OCI-LY7 (cell line): ENCODE measurements at regions not wholly inside any gene's neighbourhood (a gene's known extent, or its start where the extent isn't known, plus 50 kb on each side); places are given as distances from the start of the nearest gene placed in this dataset.

Experiments
- BruUV-seq: library from RNA; stranded (reverse); fragments of 400-500 nt; replicated peaks from 2 replicates; lab custom pipeline; 2021; lab: Mats Ljungman, UMichigan
- CTCF ChIA-PET: fragments of 300-600 bp; sonication (Branson Sonifier 250); formaldehyde crosslinking; loops from one replicate; lab custom pipeline; 2022; ENCODE audit warnings: antibody characterized with exemption; ENCODE audit not compliant: unreplicated experiment; lab: Charles Lee
- POLR2A ChIA-PET: fragments of 300-600 bp; sonication (Branson Sonifier 250); formaldehyde crosslinking; loops from one replicate; lab custom pipeline; 2022; ENCODE audit warnings: antibody characterized with exemption; lab: Charles Lee
- DNase-seq: peaks from one replicate; pipeline ENCODE4 v3.0.0-alpha.2; 2015; ENCODE audit warnings: low spot score
- H2AFZ ChIP-seq: fragments of 200-600 bp; sonication (generic), shearing (Covaris generic); 2 replicates; pipeline ENCODE4 v1.6.1; 2014; ENCODE audit warnings: mild to moderate bottlenecking, antibody characterized with exemption, low read length, moderate library complexity
- H3K27ac ChIP-seq: fragments of 200-600 bp; sonication (generic); 2 replicates; pipeline ENCODE4 v1.5.1; 2014; ENCODE audit warnings: mixed run types, low read depth, mild to moderate bottlenecking, moderate library complexity, low read length, inconsistent platforms; ENCODE audit not compliant: poor library complexity, severe bottlenecking
- H3K36me3 ChIP-seq: fragments of 200-600 bp; sonication (generic); 2 replicates; pipeline ENCODE4 v1.6.1; 2014; ENCODE audit warnings: mild to moderate bottlenecking, antibody characterized with exemption, low read length, moderate library complexity, mixed read lengths; ENCODE audit not compliant: insufficient read depth
- H3K4me1 ChIP-seq: fragments of 200-600 bp; sonication (generic); 2 replicates; pipeline ENCODE4 v1.5.1; 2014; ENCODE audit warnings: mild to moderate bottlenecking, low read length; ENCODE audit not compliant: insufficient read depth, poor library complexity, severe bottlenecking
- H3K4me2 ChIP-seq: fragments of 200-600 bp; sonication (generic); 2 replicates; pipeline ENCODE4 v1.6.1; 2014; ENCODE audit warnings: mild to moderate bottlenecking, low read length
- H3K4me3 ChIP-seq: fragments of 200-600 bp; sonication (generic); 2 replicates; pipeline ENCODE4 v1.5.1; 2014; ENCODE audit warnings: mild to moderate bottlenecking, low read depth, low read length; ENCODE audit not compliant: poor library complexity, severe bottlenecking
- H3K79me2 ChIP-seq: fragments of 200-600 bp; sonication (generic); 2 replicates; pipeline ENCODE4 v1.6.1; 2016; ENCODE audit warnings: low read depth, mild to moderate bottlenecking, low read length, moderate library complexity, mixed read lengths; ENCODE audit not compliant: insufficient read depth
- H3K9me2 ChIP-seq: fragments of 200-600 bp; sonication (generic); 2 replicates; pipeline ENCODE4 v1.6.1; 2016; ENCODE audit warnings: mild to moderate bottlenecking, low read length, mixed read lengths; ENCODE audit not compliant: insufficient read depth
- H3K9me3 ChIP-seq: fragments of 200-600 bp; sonication (generic); 2 replicates; pipeline ENCODE4 v1.6.1; 2014; ENCODE audit warnings: mild to moderate bottlenecking, mixed run types, low read length, mixed read lengths
- H4K20me1 ChIP-seq: fragments of 200-600 bp; sonication (generic); 2 replicates; pipeline ENCODE4 v1.6.1; 2014; ENCODE audit warnings: mild to moderate bottlenecking, antibody characterized with exemption, low read length, moderate library complexity, mixed read lengths; ENCODE audit not compliant: insufficient read depth
- CTCF ChIP-seq: fragments of 200-600 bp; sonication (generic); conservative IDR thresholded peaks from 2 replicates; pipeline ENCODE4 v1.5.1; 2014; ENCODE audit warnings: mild to moderate bottlenecking, antibody characterized with exemption, low read length, moderate library complexity, mixed read lengths
- EZH2phosphoT487 ChIP-seq: fragments of 200-600 bp; sonication (generic); IDR thresholded peaks from 2 replicates; pipeline ENCODE4 v1.6.1; 2018; ENCODE audit warnings: low read depth, borderline replicate concordance, mild to moderate bottlenecking, mixed run types, antibody characterized with exemption, low read length, moderate library complexity, mixed read lengths
- intact Hi-C: fragments of 100-400 bp; cut with micrococcal nuclease; formaldehyde crosslinking; loops from one replicate; pipeline ENCODE4 v1.10.0; 2022; ENCODE audit not compliant: unreplicated experiment

DNA sequence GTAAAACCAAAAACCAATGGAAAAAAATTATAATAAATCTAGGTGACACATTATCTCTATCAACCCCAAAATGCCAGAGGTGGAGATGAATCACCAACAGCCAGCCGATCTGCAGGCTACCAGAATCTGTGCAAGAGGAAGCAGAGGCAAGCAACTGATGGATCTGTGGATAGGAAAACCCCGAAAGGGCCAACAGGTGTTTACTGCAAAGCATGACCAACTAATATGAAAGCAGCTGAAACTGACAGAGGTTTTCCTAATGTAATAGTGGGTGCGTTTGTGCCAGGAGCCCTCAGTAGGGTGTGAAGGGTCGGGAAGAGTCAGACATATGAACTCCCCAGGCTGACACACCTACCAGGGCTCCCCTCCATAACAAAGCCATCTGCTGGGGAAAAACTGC is 554.6 kb downstream of the RFC3 start:
- CTCF ChIA-PET: no interaction called here
- Histone ChIP-seq H3K27ac (no peak overlapping the region), H3K4me2 (no peak overlapping the region), H3K79me2 (no peaks in the 10 kb centered on the region), H2AFZ (no peak overlapping the region), H3K9me3 (no peaks in the 10 kb centered on the region), H3K4me3 (no peak overlapping the region), H3K9me2 (no peaks in the 10 kb centered on the region), H3K4me1 (no peaks in the 10 kb centered on the region), H3K36me3 (no peaks in the 10 kb centered on the region), H4K20me1 (no peaks in the 10 kb centered on the region)
- intact Hi-C loops: loop anchor here (10.0 kb wide), 1 partner anchor 82 kb away; no protein-coding TSS in a partner anchor
- no peak for TF ChIP-seq CTCF
- TF ChIP-seq EZH2phosphoT487: no peak
- DNase-seq: no peak
- BruUV-seq: no TSS peak
- POLR2A ChIA-PET: no interaction called here

- no peak for TF ChIP-seq CTCF
- no peak for TF ChIP-seq EZH2phosphoT487
- Histone ChIP-seq H2AFZ (no peak overlapping the region), H3K79me2 (no peaks in the 10 kb centered on the region), H3K36me3 (no peaks in the 10 kb centered on the region), H3K4me2 (no peak overlapping the region), H3K4me3 (no peak overlapping the region), H3K27ac (no peak overlapping the region), H3K9me2 (no peaks in the 10 kb centered on the region), H3K9me3 (no peaks in the 10 kb centered on the region), H4K20me1 (no peaks in the 10 kb centered on the region), H3K4me1 (no peaks in the 10 kb centered on the region)
- CTCF ChIA-PET: no interaction called here
- no peak for DNase-seq
- intact Hi-C loops: loop anchor here (10.0 kb wide), 1 partner anchor 78 kb away; no protein-coding TSS in a partner anchor
- POLR2A ChIA-PET: no interaction called here
- no TSS peak for BruUV-seq
Measured at GRCh38 chr13:34376483-34376882, 558.5 kb downstream of the RFC3 start.

DNA sequence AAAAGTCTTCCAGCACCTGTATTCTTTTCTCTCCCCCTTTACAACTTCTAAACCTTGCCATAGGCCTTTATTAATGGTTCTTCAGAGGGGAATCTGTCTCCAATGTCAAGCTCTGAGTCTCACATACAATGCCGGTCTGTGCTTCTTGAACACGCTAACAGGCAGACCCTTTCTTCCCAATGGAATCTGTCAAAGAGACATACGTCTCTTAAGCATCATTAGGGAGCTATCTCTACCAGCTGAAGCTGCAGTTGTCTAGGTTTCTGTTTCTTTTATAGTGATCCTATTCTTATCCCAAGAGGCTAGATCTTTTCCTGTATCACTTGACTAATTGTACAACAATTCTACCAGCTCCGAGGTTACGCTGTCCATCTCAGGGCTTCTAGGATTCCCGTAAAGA is 560.8 kb upstream of the NBEA start:
- POLR2A ChIA-PET: no interaction called here
- Histone ChIP-seq H3K4me1 (no peaks in the 10 kb centered on the region), H2AFZ (no peak overlapping the region), H3K36me3 (no peaks in the 10 kb centered on the region), H3K9me3 (no peaks in the 10 kb centered on the region), H3K27ac (no peak overlapping the region), H3K9me2 (no peaks in the 10 kb centered on the region), H4K20me1 (no peaks in the 10 kb centered on the region), H3K79me2 (no peaks in the 10 kb centered on the region), H3K4me3 (no peak overlapping the region), H3K4me2 (no peak overlapping the region)
- intact Hi-C loops: no loop called here
- TF ChIP-seq CTCF: no peak
- no peak for TF ChIP-seq EZH2phosphoT487
- DNase-seq: no peak
- no TSS peak for BruUV-seq
- CTCF ChIA-PET: no interaction called here
